ENCODE measurements at regions not wholly inside any gene's neighbourhood (a gene's known extent, or its start where the extent isn't known, plus 50 kb on each side); places are given as distances from the start of the nearest gene placed in this dataset.

GRCh38 chr2:221758076-221758475 is 186.0 kb upstream of the EPHA4 start:
- Histone ChIP-seq H3K36me3 (ENCODE audit: low read depth, low read length) (no peaks in the 10 kb centered on the region), H3K4me2 (ENCODE audit: low read length) (no peak overlapping the region), H3K27ac (ENCODE audit: low read length) (no peak overlapping the region), H2AFZ (ENCODE audit: low read length) (no peak overlapping the region), H3F3A (ENCODE audit: low read length, unreplicated experiment) (no peaks in the 10 kb centered on the region), H3K4me3 (ENCODE audit: low read length) (no peak overlapping the region), H3K9me2 (replicated peaks; ENCODE audit: low read length) (no peaks in the 10 kb centered on the region), H3K9ac (ENCODE audit: low read length) (no peak overlapping the region), H4K20me1 (ENCODE audit: low read length) (no peaks in the 10 kb centered on the region), H3K4me1 (ENCODE audit: insufficient read depth, low read length) (no peaks in the 10 kb centered on the region), H3K79me2 (ENCODE audit: low read length) (no peaks in the 10 kb centered on the region), H3K9me3 (ENCODE audit: low read length) (no peaks in the 10 kb centered on the region), H3K27me3 (ENCODE audit: low read length) (peaks cover 9% of the 10 kb centered on the region; the same call in 1 of the 2 replicates)
- no peak for ATAC-seq
- BruUV-seq (replicated peaks) = no TSS peak
- POLR2A ChIA-PET (ENCODE audit: unreplicated experiment) = no interaction called here
- CTCF ChIA-PET = no interaction called here
- TF ChIP-seq EZH2 (IDR thresholded peaks at IDR 0.05; ENCODE audit: low read length, unreplicated experiment) (no peak), EZH2phosphoT487 (IDR thresholded peaks at IDR 0.05; ENCODE audit: borderline replicate concordance, low read length) (no peak)
- TF ChIP-seq, protein P1, sequence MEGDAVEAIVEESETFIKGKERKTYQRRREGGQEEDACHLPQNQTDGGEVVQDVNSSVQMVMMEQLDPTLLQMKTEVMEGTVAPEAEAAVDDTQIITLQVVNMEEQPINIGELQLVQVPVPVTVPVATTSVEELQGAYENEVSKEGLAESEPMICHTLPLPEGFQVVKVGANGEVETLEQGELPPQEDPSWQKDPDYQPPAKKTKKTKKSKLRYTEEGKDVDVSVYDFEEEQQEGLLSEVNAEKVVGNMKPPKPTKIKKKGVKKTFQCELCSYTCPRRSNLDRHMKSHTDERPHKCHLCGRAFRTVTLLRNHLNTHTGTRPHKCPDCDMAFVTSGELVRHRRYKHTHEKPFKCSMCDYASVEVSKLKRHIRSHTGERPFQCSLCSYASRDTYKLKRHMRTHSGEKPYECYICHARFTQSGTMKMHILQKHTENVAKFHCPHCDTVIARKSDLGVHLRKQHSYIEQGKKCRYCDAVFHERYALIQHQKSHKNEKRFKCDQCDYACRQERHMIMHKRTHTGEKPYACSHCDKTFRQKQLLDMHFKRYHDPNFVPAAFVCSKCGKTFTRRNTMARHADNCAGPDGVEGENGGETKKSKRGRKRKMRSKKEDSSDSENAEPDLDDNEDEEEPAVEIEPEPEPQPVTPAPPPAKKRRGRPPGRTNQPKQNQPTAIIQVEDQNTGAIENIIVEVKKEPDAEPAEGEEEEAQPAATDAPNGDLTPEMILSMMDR (conservative IDR thresholded peaks at IDR 0.05; ENCODE audit: low read depth, low read length) = no peak
- intact Hi-C loops (cut with micrococcal nuclease) = no loop called here
- DNase-seq = no peak

- Histone ChIP-seq H3K27ac (ENCODE audit: low read length) (no peak overlapping the region), H3F3A (ENCODE audit: low read length, unreplicated experiment) (no peaks in the 10 kb centered on the region), H2AFZ (ENCODE audit: low read length) (no peak overlapping the region), H3K27me3 (ENCODE audit: low read length) (0 out of 2 replicates have a peak, but pooled peaks cover 3% of the 10 kb centered on the region), H3K79me2 (ENCODE audit: low read length) (no peaks in the 10 kb centered on the region), H3K4me1 (ENCODE audit: insufficient read depth, low read length) (no peaks in the 10 kb centered on the region), H4K20me1 (ENCODE audit: low read length) (no peaks in the 10 kb centered on the region), H3K4me2 (ENCODE audit: low read length) (no peak overlapping the region), H3K9ac (ENCODE audit: low read length) (no peak overlapping the region), H3K9me2 (replicated peaks; ENCODE audit: low read length) (no peaks in the 10 kb centered on the region), H3K36me3 (ENCODE audit: low read depth, low read length) (no peaks in the 10 kb centered on the region), H3K9me3 (ENCODE audit: low read length) (no peaks in the 10 kb centered on the region), H3K4me3 (ENCODE audit: low read length) (no peak overlapping the region)
- DNase-seq (no peak), ATAC-seq (no peak)
- TF ChIP-seq, protein P1 (conservative IDR thresholded peaks at IDR 0.05; ENCODE audit: low read depth, low read length) = no peak
- TF ChIP-seq EZH2phosphoT487 (IDR thresholded peaks at IDR 0.05; ENCODE audit: borderline replicate concordance, low read length) = no peak
- no peak for TF ChIP-seq EZH2 (IDR thresholded peaks at IDR 0.05; ENCODE audit: low read length, unreplicated experiment)
- intact Hi-C loops (cut with micrococcal nuclease) = no loop called here
- no TSS peak for BruUV-seq (replicated peaks)
- ChIA-PET CTCF (no interaction called here), POLR2A (ENCODE audit: unreplicated experiment) (no interaction called here)
Observed at GRCh38 chr2:221753401-221753800, 181.3 kb upstream of the EPHA4 start.

DNA sequence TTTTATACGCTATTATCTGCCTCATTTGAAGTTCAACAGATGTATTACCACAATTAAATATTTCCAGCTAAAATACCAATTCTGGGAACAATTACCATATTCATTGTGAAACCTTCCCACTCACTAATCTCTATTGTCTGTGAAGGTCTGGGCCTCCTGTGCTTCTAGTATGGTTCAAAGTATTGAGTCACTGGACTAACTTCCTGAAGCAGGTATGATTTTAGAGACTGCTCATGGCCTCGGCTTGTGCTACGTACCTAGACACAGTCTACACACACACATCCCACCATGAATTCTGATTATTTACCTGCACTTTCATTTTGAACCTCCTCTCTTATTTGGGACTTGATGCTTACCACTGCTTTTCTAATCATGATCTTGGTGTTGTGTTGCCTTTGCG is 180.7 kb upstream of the EPHA4 start:
- ChIA-PET POLR2A (ENCODE audit: unreplicated experiment) (no interaction called here), CTCF (no interaction called here)
- H2AFZ ChIP-seq (ENCODE audit: low read length) = no peak overlapping the region
- no peaks in the 10 kb centered on the region for H4K20me1 ChIP-seq (ENCODE audit: low read length)
- no TSS peak for BruUV-seq (replicated peaks)
- no peak for TF ChIP-seq EZH2phosphoT487 (IDR thresholded peaks at IDR 0.05; ENCODE audit: borderline replicate concordance, low read length)
- TF ChIP-seq, protein P1 (conservative IDR thresholded peaks at IDR 0.05; ENCODE audit: low read depth, low read length) = no peak
- TF ChIP-seq EZH2 (IDR thresholded peaks at IDR 0.05; ENCODE audit: low read length, unreplicated experiment) = no peak
- no peaks in the 10 kb centered on the region for H3F3A ChIP-seq (ENCODE audit: low read length, unreplicated experiment)
- DNase-seq = no peak
- no peaks in the 10 kb centered on the region for H3K9me3 ChIP-seq (ENCODE audit: low read length)
- no peaks in the 10 kb centered on the region for H3K79me2 ChIP-seq (ENCODE audit: low read length)
- H3K27ac ChIP-seq (ENCODE audit: low read length) = no peak overlapping the region
- no peak overlapping the region for H3K4me2 ChIP-seq (ENCODE audit: low read length)
- 0 out of 2 replicates have a peak, but pooled peaks cover 3% of the 10 kb centered on the region for H3K27me3 ChIP-seq (ENCODE audit: low read length)
- no peak overlapping the region for H3K4me3 ChIP-seq (ENCODE audit: low read length)
- ATAC-seq = no peak
- no peak overlapping the region for H3K9ac ChIP-seq (ENCODE audit: low read length)
- intact Hi-C loops (cut with micrococcal nuclease) = no loop called here
- H3K4me1 ChIP-seq (ENCODE audit: insufficient read depth, low read length) = no peaks in the 10 kb centered on the region
- H3K36me3 ChIP-seq (ENCODE audit: low read depth, low read length) = no peaks in the 10 kb centered on the region
- H3K9me2 ChIP-seq (replicated peaks; ENCODE audit: low read length) = no peaks in the 10 kb centered on the region
